PC-3 (cell line): ENCODE measurements at regions not wholly inside any gene's neighbourhood (a gene's known extent, or its start where the extent isn't known, plus 50 kb on each side); places are given as distances from the start of the nearest gene placed in this dataset.

Experiments
- CTCF ChIP-seq: fragments of 300-600 bp; sonication (generic); conservative IDR thresholded peaks from 2 replicates; pipeline ENCODE4 v1.5.1; 2017; ENCODE audit warnings: antibody characterized with exemption, low read depth, mild to moderate bottlenecking, low read length
- EZH2phosphoT487 ChIP-seq: fragments of 300-600 bp; sonication (generic); IDR thresholded peaks from 2 replicates; pipeline ENCODE4 v1.6.1; 2018; ENCODE audit warnings: mild to moderate bottlenecking, antibody characterized with exemption, low read length, borderline replicate concordance

GRCh38 chr10:36066102-36066501 is 424.0 kb upstream of the FZD8 start:
- TF ChIP-seq CTCF (no peak), EZH2phosphoT487 (no peak)
